Left ventricle myocardium inferior (tissue), 1 donor: ENCODE measurements at regions not wholly inside any gene's neighbourhood (a gene's known extent, or its start where the extent isn't known, plus 50 kb on each side); places are given as distances from the start of the nearest gene placed in this dataset.

ENCODE experiments used
- DNase-seq: peaks from one replicate; pipeline ENCODE4 v3.0.0-alpha.2; 2020
- H3K27ac ChIP-seq: fragments of 200-600 bp; replicated peaks from 2 replicates; pipeline ENCODE4 v1.8.0; 2021
- H3K27me3 ChIP-seq: fragments of 200-600 bp; 2 replicates; pipeline ENCODE4 v1.8.0; 2021; ENCODE audit warnings: low read depth
- H3K36me3 ChIP-seq: fragments of 200-600 bp; 2 replicates; pipeline ENCODE4 v1.8.0; 2021
- H3K4me1 ChIP-seq: fragments of 200-600 bp; 2 replicates; pipeline ENCODE4 v1.8.0; 2021
- H3K4me3 ChIP-seq: fragments of 200-600 bp; 2 replicates; pipeline ENCODE4 v1.8.0; 2021; ENCODE audit warnings: mild to moderate bottlenecking, moderate library complexity
- H3K9me3 ChIP-seq: fragments of 200-600 bp; replicated peaks from 2 replicates; pipeline ENCODE4 v1.8.0; 2021
- CTCF ChIP-seq: fragments of 200-600 bp; IDR thresholded peaks from 2 replicates; pipeline ENCODE4 v1.8.0; 2021; ENCODE audit warnings: antibody characterized with exemption, mild to moderate bottlenecking, borderline replicate concordance
- intact Hi-C: fragments of 100-400 bp; cut with micrococcal nuclease; formaldehyde crosslinking; loops from one replicate; pipeline ENCODE4 v1.11.0; 2022
- donor health status: DM: no; HTN: yes; CAD: no; lungs with severe emphysema.

GRCh38 chr18:76736309-76736708 lies 86.0 kb upstream of the ZNF236 start:
- TF ChIP-seq CTCF, result no peak
- Histone ChIP-seq H3K27me3 (peaks cover 31% of the 10 kb centered on the region), H3K27ac (no peak overlapping the region), H3K36me3 (no peaks in the 10 kb centered on the region), H3K9me3 (no peaks in the 10 kb centered on the region), H3K4me3 (no peak overlapping the region), H3K4me1 (no peaks in the 10 kb centered on the region)
- DNase-seq, result no peak
- intact Hi-C loops, result no loop called here

GRCh38 chr18:76730901-76731300 lies 91.5 kb upstream of the ZNF236 start:
- no peak for DNase-seq
- Histone ChIP-seq H3K27me3 (peaks cover 20% of the 10 kb centered on the region), H3K4me3 (no peak overlapping the region), H3K4me1 (no peaks in the 10 kb centered on the region), H3K9me3 (peaks cover 19% of the 10 kb centered on the region), H3K27ac (no peak overlapping the region), H3K36me3 (no peaks in the 10 kb centered on the region)
- intact Hi-C loops, result no loop called here
- no peak for TF ChIP-seq CTCF

GRCh38 chr18:76727589-76727988 lies 94.8 kb upstream of the ZNF236 start:
- H3K4me3 ChIP-seq, result no peak overlapping the region
- no peak for TF ChIP-seq CTCF
- no peak for DNase-seq
- H3K4me1 ChIP-seq, result no peaks in the 10 kb centered on the region
- no peaks in the 10 kb centered on the region for H3K36me3 ChIP-seq
- H3K27ac ChIP-seq, result no peak overlapping the region
- intact Hi-C loops, result no loop called here
- H3K9me3 ChIP-seq, result peaks cover 19% of the 10 kb centered on the region
- peaks cover 14% of the 10 kb centered on the region for H3K27me3 ChIP-seq

- intact Hi-C loops, result no loop called here
Measured at GRCh38 chr18:76725445-76725844, 96.9 kb upstream of the ZNF236 start.

GRCh38 chr18:76722224-76723061 lies 99.9 kb upstream of the ZNF236 start:
- no peak for DNase-seq
- intact Hi-C loops, result no loop called here
- H3K4me1 ChIP-seq, result no peaks in the 10 kb centered on the region
- no peaks in the 10 kb centered on the region for H3K36me3 ChIP-seq
- H3K27ac ChIP-seq, result no peak overlapping the region
- peaks cover 3% of the 10 kb centered on the region for H3K9me3 ChIP-seq
- H3K4me3 ChIP-seq, result no peak overlapping the region
- H3K27me3 ChIP-seq, result peaks cover 19% of the 10 kb centered on the region
- TF ChIP-seq CTCF, result no peak

More at GRCh38 chr18:76725445-76725844, 96.9 kb upstream of the ZNF236 start:
- Histone ChIP-seq H3K4me1 (no peaks in the 10 kb centered on the region), H3K27ac (no peak overlapping the region), H3K36me3 (no peaks in the 10 kb centered on the region), H3K27me3 (peaks cover 19% of the 10 kb centered on the region), H3K9me3 (peaks cover 19% of the 10 kb centered on the region), H3K4me3 (no peak overlapping the region)
- no peak for DNase-seq
- no peak for TF ChIP-seq CTCF
